ENCODE measurements at regions not wholly inside any gene's neighbourhood (a gene's known extent, or its start where the extent isn't known, plus 50 kb on each side); places are given as distances from the start of the nearest gene placed in this dataset.
"Not testable (repeated sequence)": the region's sequence is repeated elsewhere in the genome, so short reads cannot be mapped to it uniquely, and the experiment has no call there.

GRCh38 chr5:51230336-51230735 lies 152.9 kb upstream of the ISL1 start:
- Mint-ChIP-seq H3K27me3 (no peaks in the 10 kb centered on the region), H3K9me3 (peaks cover 17% of the 10 kb centered on the region), H3K36me3 (no peaks in the 10 kb centered on the region), H3K27ac (no peak overlapping the region), H3K4me1 (no peaks in the 10 kb centered on the region), H3K4me3 (no peak overlapping the region)

- H3K4me3 Mint-ChIP-seq = no peak overlapping the region
- no peaks in the 10 kb centered on the region for H3K27me3 Mint-ChIP-seq
- H3K9me3 Mint-ChIP-seq = peaks cover 8% of the 10 kb centered on the region
- H3K4me1 Mint-ChIP-seq = no peaks in the 10 kb centered on the region
- no peaks in the 10 kb centered on the region for H3K36me3 Mint-ChIP-seq
- H3K27ac Mint-ChIP-seq = no peak overlapping the region
Observed at GRCh38 chr5:51242456-51242855, 140.8 kb upstream of the ISL1 start.

GRCh38 chr5:51250957-51251356 lies 132.3 kb upstream of the ISL1 start:
- H3K27me3 Mint-ChIP-seq, H3K4me3 Mint-ChIP-seq, H3K4me1 Mint-ChIP-seq, H3K27ac Mint-ChIP-seq, H3K36me3 Mint-ChIP-seq, H3K9me3 Mint-ChIP-seq: not testable (repeated sequence)

GRCh38 chr5:51271261-51271660 lies 112.0 kb upstream of the ISL1 start:
- Mint-ChIP-seq H3K36me3 (no peaks in the 10 kb centered on the region), H3K27ac (no peak overlapping the region), H3K4me3 (no peak overlapping the region), H3K4me1 (no peaks in the 10 kb centered on the region), H3K9me3 (no peaks in the 10 kb centered on the region), H3K27me3 (no peaks in the 10 kb centered on the region)

GRCh38 chr5:51273021-51273420 lies 110.2 kb upstream of the ISL1 start:
- no peaks in the 10 kb centered on the region for H3K4me1 Mint-ChIP-seq
- no peak overlapping the region for H3K4me3 Mint-ChIP-seq
- H3K27ac Mint-ChIP-seq = no peak overlapping the region
- no peaks in the 10 kb centered on the region for H3K9me3 Mint-ChIP-seq
- no peaks in the 10 kb centered on the region for H3K36me3 Mint-ChIP-seq
- no peaks in the 10 kb centered on the region for H3K27me3 Mint-ChIP-seq

GRCh38 chr5:51273871-51274270 lies 109.4 kb upstream of the ISL1 start:
- H3K27me3 Mint-ChIP-seq = no peaks in the 10 kb centered on the region
- H3K4me3 Mint-ChIP-seq = no peak overlapping the region
- peaks cover 3% of the 10 kb centered on the region for H3K9me3 Mint-ChIP-seq
- no peak overlapping the region for H3K27ac Mint-ChIP-seq
- H3K4me1 Mint-ChIP-seq = no peaks in the 10 kb centered on the region
- H3K36me3 Mint-ChIP-seq = no peaks in the 10 kb centered on the region

- H3K4me3 Mint-ChIP-seq = no peak overlapping the region
Observed at GRCh38 chr5:51275428-51275827, 107.8 kb upstream of the ISL1 start.

GRCh38 chr5:51276250-51276649 lies 107.0 kb upstream of the ISL1 start:
- Mint-ChIP-seq H3K27ac (no peak overlapping the region), H3K9me3 (peaks cover 3% of the 10 kb centered on the region), H3K27me3 (no peaks in the 10 kb centered on the region), H3K36me3 (no peaks in the 10 kb centered on the region), H3K4me1 (no peaks in the 10 kb centered on the region), H3K4me3 (no peak overlapping the region)

More at GRCh38 chr5:51275428-51275827, 107.8 kb upstream of the ISL1 start:
- H3K4me1 Mint-ChIP-seq = no peaks in the 10 kb centered on the region
- no peaks in the 10 kb centered on the region for H3K36me3 Mint-ChIP-seq
- H3K27ac Mint-ChIP-seq = no peak overlapping the region
- no peaks in the 10 kb centered on the region for H3K27me3 Mint-ChIP-seq
- peaks cover 3% of the 10 kb centered on the region for H3K9me3 Mint-ChIP-seq

- Mint-ChIP-seq H3K4me3 (no peak overlapping the region), H3K36me3 (no peaks in the 10 kb centered on the region), H3K27me3 (peaks cover 3% of the 10 kb centered on the region), H3K9me3 (peaks cover 12% of the 10 kb centered on the region), H3K4me1 (no peaks in the 10 kb centered on the region), H3K27ac (no peak overlapping the region)
Observed at GRCh38 chr5:51278539-51278938, 104.7 kb upstream of the ISL1 start.

GRCh38 chr5:51279983-51280706 lies 103.1 kb upstream of the ISL1 start:
- H3K4me3 Mint-ChIP-seq = no peak overlapping the region
- no peaks in the 10 kb centered on the region for H3K4me1 Mint-ChIP-seq
- H3K27ac Mint-ChIP-seq = no peak overlapping the region
- peaks cover 3% of the 10 kb centered on the region for H3K27me3 Mint-ChIP-seq
- H3K9me3 Mint-ChIP-seq = peaks cover 12% of the 10 kb centered on the region
- H3K36me3 Mint-ChIP-seq = no peaks in the 10 kb centered on the region

- peaks cover 3% of the 10 kb centered on the region for H3K27me3 Mint-ChIP-seq
- H3K36me3 Mint-ChIP-seq = no peaks in the 10 kb centered on the region
- H3K27ac Mint-ChIP-seq = no peak overlapping the region
- H3K9me3 Mint-ChIP-seq = peaks cover 14% of the 10 kb centered on the region
- H3K4me3 Mint-ChIP-seq = no peak overlapping the region
- H3K4me1 Mint-ChIP-seq = no peaks in the 10 kb centered on the region
Observed at GRCh38 chr5:51286046-51286445, 97.2 kb upstream of the ISL1 start.

- Mint-ChIP-seq H3K27me3 (no peaks in the 10 kb centered on the region), H3K4me3 (no peak overlapping the region), H3K9me3 (peaks cover 16% of the 10 kb centered on the region), H3K27ac (no peak overlapping the region), H3K4me1 (no peaks in the 10 kb centered on the region), H3K36me3 (no peaks in the 10 kb centered on the region)
Observed at GRCh38 chr5:51302343-51302742, 80.9 kb upstream of the ISL1 start.

GRCh38 chr5:51326844-51327243 lies 56.4 kb upstream of the ISL1 start:
- Mint-ChIP-seq H3K4me1 (no peaks in the 10 kb centered on the region), H3K4me3 (no peak overlapping the region), H3K36me3 (no peaks in the 10 kb centered on the region), H3K27me3 (no peaks in the 10 kb centered on the region), H3K27ac (no peak overlapping the region), H3K9me3 (no peaks in the 10 kb centered on the region)
